Loucy (cell line): ENCODE measurements at regions not wholly inside any gene's neighbourhood (a gene's known extent, or its start where the extent isn't known, plus 50 kb on each side); places are given as distances from the start of the nearest gene placed in this dataset.

Experiments
- H2AFZ ChIP-seq: fragments of 200-600 bp; sonication (generic); 2 replicates; pipeline ENCODE4 v1.6.0; 2016; ENCODE audit warnings: antibody characterized with exemption, mild to moderate bottlenecking, low read length, moderate library complexity
- H3F3A ChIP-seq: fragments of 200-600 bp; 2 replicates; pipeline ENCODE4 v1.6.0; 2016; ENCODE audit warnings: antibody characterized with exemption, low read depth, mild to moderate bottlenecking
- H3K27me3 ChIP-seq: fragments of 200-600 bp; sonication (generic); 2 replicates; pipeline ENCODE4 v1.6.1; 2014; ENCODE audit warnings: low read length, mild to moderate bottlenecking; ENCODE audit not compliant: insufficient read depth, poor library complexity, severe bottlenecking
- H3K36me3 ChIP-seq: fragments of 200-600 bp; sonication (generic); 2 replicates; pipeline ENCODE4 v1.6.1; 2016; ENCODE audit warnings: low read length; ENCODE audit not compliant: insufficient read depth
- H3K4me1 ChIP-seq: fragments of 200-600 bp; sonication (generic); 2 replicates; pipeline ENCODE4 v1.5.1; 2014; ENCODE audit warnings: low read length, mild to moderate bottlenecking; ENCODE audit not compliant: insufficient read depth, poor library complexity, severe bottlenecking
- H3K4me2 ChIP-seq: fragments of 200-600 bp; sonication (generic); 2 replicates; pipeline ENCODE4 v1.6.0; 2014; ENCODE audit warnings: antibody characterized with exemption, low read length, low read depth, mild to moderate bottlenecking; ENCODE audit not compliant: poor library complexity, severe bottlenecking
- H3K4me3 ChIP-seq: fragments of 200-600 bp; sonication (generic); 2 replicates; pipeline ENCODE4 v1.5.1; 2014; ENCODE audit warnings: low read length, mild to moderate bottlenecking, mixed read lengths; ENCODE audit not compliant: poor library complexity, severe bottlenecking
- H3K79me2 ChIP-seq: fragments of 200-600 bp; sonication (generic); 2 replicates; pipeline ENCODE4 v1.6.1; 2014; ENCODE audit warnings: low read length; ENCODE audit not compliant: insufficient read depth
- H3K9ac ChIP-seq: fragments of 200-600 bp; sonication (generic); 2 replicates; pipeline ENCODE4 v1.6.0; 2014; ENCODE audit warnings: mild to moderate bottlenecking, low read depth, low read length, moderate library complexity; ENCODE audit not compliant: poor library complexity, severe bottlenecking
- H3K9me2 ChIP-seq: fragments of 200-600 bp; sonication (generic); replicated peaks from 2 replicates; pipeline ENCODE4 v1.6.1; 2016; ENCODE audit warnings: low read depth, low read length, mixed read lengths
- H3K9me3 ChIP-seq: fragments of 200-600 bp; sonication (generic); 2 replicates; pipeline ENCODE4 v1.6.1; 2014; ENCODE audit warnings: mild to moderate bottlenecking, antibody characterized with exemption, low read length, low read depth; ENCODE audit not compliant: insufficient read depth
- H4K20me1 ChIP-seq: fragments of 200-600 bp; sonication (generic); 2 replicates; pipeline ENCODE4 v1.6.0; 2014; ENCODE audit warnings: antibody characterized with exemption, low read length, mild to moderate bottlenecking; ENCODE audit not compliant: insufficient read depth, poor library complexity, severe bottlenecking
- CTCF ChIP-seq: fragments of 200-600 bp; sonication (generic); conservative IDR thresholded peaks from 2 replicates; pipeline ENCODE4 v1.5.1; 2014; ENCODE audit warnings: mild to moderate bottlenecking, antibody characterized with exemption, low read length
- EZH2phosphoT487 ChIP-seq: fragments of 200-600 bp; IDR thresholded peaks from 2 replicates; pipeline ENCODE4 v1.6.1; 2018; ENCODE audit warnings: antibody characterized with exemption, mild to moderate bottlenecking, moderate library complexity, borderline replicate concordance

DNA sequence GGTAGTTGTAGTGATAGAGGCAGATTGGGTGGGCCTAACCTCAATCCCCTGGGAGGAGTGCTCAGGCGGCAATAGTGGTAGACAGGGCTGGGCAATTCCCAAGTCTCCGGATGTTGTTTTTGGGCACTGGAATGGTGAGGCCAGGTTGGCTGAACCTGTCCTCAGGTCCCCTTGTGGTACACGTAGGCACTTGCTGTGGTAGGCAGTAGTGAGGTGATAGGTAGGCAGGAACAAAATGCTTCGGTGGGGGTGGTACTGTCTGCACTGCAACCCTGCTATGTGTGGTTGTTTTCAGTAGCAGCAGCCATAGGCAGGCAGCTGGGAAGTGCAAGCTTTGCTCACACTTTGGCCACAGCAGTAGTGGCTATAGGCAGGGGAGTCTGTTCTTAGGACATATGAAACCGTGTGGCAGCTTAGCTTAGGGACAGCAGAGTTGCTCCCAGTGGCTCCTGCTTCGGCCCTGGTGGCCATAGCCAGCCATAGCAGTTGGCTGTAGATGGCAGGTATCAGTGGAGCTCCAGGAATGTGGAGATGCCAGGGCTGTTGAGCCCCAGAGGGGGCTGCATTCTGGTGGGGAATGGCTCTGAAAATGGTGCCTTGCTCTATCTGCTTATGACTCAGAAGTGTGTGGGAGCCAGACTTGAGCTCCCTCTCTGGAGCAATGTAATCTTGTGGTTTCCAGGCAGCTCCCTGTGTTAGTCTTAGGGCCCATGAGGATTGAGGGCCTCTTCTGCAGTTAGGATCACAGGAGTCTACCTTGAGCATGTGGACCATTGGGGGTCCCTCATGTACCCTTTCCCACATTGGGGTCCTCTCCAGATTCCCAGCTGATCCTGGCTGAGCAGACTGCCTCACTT, 241.8 kb upstream of the BMP2 start:
- H3K9me3 ChIP-seq, result 0 out of 2 replicates have a peak, but pooled peaks cover 5% of the 10 kb centered on the region
- no peaks in the 10 kb centered on the region for H4K20me1 ChIP-seq
- H3F3A ChIP-seq, result no peaks in the 10 kb centered on the region
- no peaks in the 10 kb centered on the region for H3K9me2 ChIP-seq
- H3K27me3 ChIP-seq, result no peaks in the 10 kb centered on the region
- no peak overlapping the region for H2AFZ ChIP-seq
- H3K36me3 ChIP-seq, result no peaks in the 10 kb centered on the region
- H3K4me2 ChIP-seq, result no peak overlapping the region
- no peaks in the 10 kb centered on the region for H3K4me1 ChIP-seq
- H3K79me2 ChIP-seq, result no peaks in the 10 kb centered on the region
- no peak overlapping the region for H3K9ac ChIP-seq
- no peak overlapping the region for H3K4me3 ChIP-seq
- TF ChIP-seq EZH2phosphoT487, result no peak
- no peak; the same call in 1 of the 2 replicates for TF ChIP-seq CTCF

- no peaks in the 10 kb centered on the region for H3K27me3 ChIP-seq
- no peaks in the 10 kb centered on the region for H3K36me3 ChIP-seq
- no peaks in the 10 kb centered on the region for H3K4me1 ChIP-seq
- no peaks in the 10 kb centered on the region for H3K9me2 ChIP-seq
- no peak overlapping the region for H3K9ac ChIP-seq
- H2AFZ ChIP-seq, result no peak overlapping the region
- TF ChIP-seq EZH2phosphoT487 (no peak), CTCF (no peak)
- 0 out of 2 replicates have a peak, but pooled peaks cover 5% of the 10 kb centered on the region for H3K9me3 ChIP-seq
- no peaks in the 10 kb centered on the region for H3K79me2 ChIP-seq
- no peaks in the 10 kb centered on the region for H3F3A ChIP-seq
- H3K4me3 ChIP-seq, result no peak overlapping the region
- no peaks in the 10 kb centered on the region for H4K20me1 ChIP-seq
- no peak overlapping the region for H3K4me2 ChIP-seq
Observed at GRCh38 chr20:6524305-6524704, 243.2 kb upstream of the BMP2 start.

DNA sequence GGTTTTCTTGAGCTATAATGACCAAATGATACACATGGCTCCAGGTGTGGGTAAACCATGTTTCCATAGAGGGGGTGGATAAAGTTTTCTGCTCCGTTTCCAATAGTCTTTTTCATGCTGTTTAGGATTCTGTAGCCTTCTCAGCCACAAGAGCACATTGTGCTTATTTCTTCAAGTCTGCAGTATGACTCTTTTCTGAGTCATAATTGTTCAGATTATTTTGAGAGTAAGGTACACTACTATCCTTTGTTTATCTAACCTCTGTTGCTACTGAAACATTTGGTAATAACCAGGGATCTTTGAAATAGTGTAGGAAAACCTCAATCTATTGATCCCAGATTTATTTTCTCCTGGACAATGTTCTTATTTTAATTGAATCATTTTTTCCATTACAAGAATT, 247.9 kb upstream of the BMP2 start:
- Histone ChIP-seq H3K9me2 (no peaks in the 10 kb centered on the region), H3K9me3 (no peaks in the 10 kb centered on the region), H3K36me3 (no peaks in the 10 kb centered on the region), H3K4me1 (no peaks in the 10 kb centered on the region), H3K27me3 (no peaks in the 10 kb centered on the region), H4K20me1 (no peaks in the 10 kb centered on the region), H3K79me2 (no peaks in the 10 kb centered on the region), H3K9ac (no peak overlapping the region), H3K4me3 (no peak overlapping the region), H3F3A (no peaks in the 10 kb centered on the region), H2AFZ (no peak overlapping the region), H3K4me2 (no peak overlapping the region)
- TF ChIP-seq EZH2phosphoT487 (no peak), CTCF (no peak)
